22Rv1 (cell line): ENCODE measurements at regions not wholly inside any gene's neighbourhood (a gene's known extent, or its start where the extent isn't known, plus 50 kb on each side); places are given as distances from the start of the nearest gene placed in this dataset.

Experiments
- ZFX ChIP-seq: fragments of 450-650 bp; IDR thresholded peaks from 2 replicates; pipeline ENCODE4 v1.6.1; 2017; ENCODE audit warnings: antibody characterized with exemption, borderline replicate concordance
- TF ChIP-seq, protein P1 (sequence below): fragments of 450-650 bp; IDR thresholded peaks from 2 replicates; pipeline ENCODE4 v1.5.1; 2017; ENCODE audit warnings: mild to moderate bottlenecking

DNA sequence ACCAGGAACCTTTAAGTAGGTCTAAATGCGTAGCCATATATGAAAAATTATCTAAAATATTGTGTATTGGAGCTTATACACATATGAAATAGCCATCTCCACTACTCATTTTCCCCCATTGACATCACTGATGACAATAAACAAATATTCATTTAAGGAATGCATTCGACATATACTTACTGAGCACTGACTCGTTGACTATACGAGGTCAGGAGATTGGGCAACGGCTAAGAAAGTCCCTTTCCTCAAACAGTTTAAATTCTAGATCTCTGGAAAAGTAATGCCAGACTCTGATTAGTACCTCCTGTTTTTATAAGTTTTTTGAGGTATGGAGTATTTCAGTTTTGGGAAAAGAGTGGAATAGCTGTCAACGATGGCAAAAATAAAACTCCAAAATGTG lies 139.4 kb upstream of the DIO2 start:
- TF ChIP-seq, protein P1, sequence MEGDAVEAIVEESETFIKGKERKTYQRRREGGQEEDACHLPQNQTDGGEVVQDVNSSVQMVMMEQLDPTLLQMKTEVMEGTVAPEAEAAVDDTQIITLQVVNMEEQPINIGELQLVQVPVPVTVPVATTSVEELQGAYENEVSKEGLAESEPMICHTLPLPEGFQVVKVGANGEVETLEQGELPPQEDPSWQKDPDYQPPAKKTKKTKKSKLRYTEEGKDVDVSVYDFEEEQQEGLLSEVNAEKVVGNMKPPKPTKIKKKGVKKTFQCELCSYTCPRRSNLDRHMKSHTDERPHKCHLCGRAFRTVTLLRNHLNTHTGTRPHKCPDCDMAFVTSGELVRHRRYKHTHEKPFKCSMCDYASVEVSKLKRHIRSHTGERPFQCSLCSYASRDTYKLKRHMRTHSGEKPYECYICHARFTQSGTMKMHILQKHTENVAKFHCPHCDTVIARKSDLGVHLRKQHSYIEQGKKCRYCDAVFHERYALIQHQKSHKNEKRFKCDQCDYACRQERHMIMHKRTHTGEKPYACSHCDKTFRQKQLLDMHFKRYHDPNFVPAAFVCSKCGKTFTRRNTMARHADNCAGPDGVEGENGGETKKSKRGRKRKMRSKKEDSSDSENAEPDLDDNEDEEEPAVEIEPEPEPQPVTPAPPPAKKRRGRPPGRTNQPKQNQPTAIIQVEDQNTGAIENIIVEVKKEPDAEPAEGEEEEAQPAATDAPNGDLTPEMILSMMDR, result no peak
- TF ChIP-seq ZFX, result no peak
